ENCODE measurements at regions not wholly inside any gene's neighbourhood (a gene's known extent, or its start where the extent isn't known, plus 50 kb on each side); places are given as distances from the start of the nearest gene placed in this dataset.

DNA sequence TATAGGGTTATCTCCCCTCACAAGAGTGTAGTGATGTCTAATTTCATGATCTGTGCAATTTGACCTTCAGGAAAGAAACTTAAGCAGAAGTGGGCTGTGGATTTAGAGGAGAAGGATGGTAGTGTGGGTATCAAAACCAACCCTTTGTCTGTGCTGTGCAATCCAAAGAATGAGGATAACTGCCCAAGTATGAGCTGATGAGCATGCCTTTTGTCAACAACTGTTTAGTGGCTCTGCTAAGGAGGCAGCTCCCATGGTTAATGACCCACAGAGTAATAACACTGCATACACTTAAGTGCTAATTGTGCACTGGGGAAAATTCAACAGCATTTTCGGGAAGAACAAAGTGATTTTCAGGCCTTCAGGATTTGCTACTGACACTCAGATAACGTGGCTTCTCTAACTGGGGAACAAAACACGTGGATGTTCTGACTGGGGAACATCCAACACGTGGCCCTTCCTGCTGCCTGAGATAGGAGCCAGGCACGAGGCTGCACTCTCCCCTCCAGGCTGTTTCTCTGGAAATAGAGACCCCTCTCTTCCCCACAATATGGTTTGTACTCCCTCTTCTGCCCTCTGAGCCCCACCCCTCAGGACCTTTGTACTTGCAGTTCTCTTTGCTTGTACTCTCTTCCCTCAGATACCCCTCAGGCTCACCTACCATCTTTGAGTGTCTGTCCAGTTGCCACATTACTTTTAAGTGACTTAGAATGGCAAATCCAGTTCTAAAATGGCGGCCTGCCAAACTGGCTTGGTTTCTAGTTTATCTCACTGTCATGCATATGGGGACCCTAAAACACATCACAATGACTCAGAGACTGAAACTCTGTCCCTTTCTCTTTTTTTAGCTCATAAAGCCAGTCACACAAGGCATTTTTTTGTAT, 234.9 kb upstream of the POU2AF2 start:
- Histone ChIP-seq H3K27me3 (no peaks in the 10 kb centered on the region), H3K4me3 (no peak overlapping the region), H3K36me3 (no peaks in the 10 kb centered on the region), H3K9me3 (no peaks in the 10 kb centered on the region), H3K4me1 (no peaks in the 10 kb centered on the region), H3K27ac (no peak overlapping the region)
- no peak for DNase-seq (ENCODE audit: low spot score)
- TF ChIP-seq, protein P1, sequence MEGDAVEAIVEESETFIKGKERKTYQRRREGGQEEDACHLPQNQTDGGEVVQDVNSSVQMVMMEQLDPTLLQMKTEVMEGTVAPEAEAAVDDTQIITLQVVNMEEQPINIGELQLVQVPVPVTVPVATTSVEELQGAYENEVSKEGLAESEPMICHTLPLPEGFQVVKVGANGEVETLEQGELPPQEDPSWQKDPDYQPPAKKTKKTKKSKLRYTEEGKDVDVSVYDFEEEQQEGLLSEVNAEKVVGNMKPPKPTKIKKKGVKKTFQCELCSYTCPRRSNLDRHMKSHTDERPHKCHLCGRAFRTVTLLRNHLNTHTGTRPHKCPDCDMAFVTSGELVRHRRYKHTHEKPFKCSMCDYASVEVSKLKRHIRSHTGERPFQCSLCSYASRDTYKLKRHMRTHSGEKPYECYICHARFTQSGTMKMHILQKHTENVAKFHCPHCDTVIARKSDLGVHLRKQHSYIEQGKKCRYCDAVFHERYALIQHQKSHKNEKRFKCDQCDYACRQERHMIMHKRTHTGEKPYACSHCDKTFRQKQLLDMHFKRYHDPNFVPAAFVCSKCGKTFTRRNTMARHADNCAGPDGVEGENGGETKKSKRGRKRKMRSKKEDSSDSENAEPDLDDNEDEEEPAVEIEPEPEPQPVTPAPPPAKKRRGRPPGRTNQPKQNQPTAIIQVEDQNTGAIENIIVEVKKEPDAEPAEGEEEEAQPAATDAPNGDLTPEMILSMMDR (IDR thresholded peaks at IDR 0.05), result no peak

DNA sequence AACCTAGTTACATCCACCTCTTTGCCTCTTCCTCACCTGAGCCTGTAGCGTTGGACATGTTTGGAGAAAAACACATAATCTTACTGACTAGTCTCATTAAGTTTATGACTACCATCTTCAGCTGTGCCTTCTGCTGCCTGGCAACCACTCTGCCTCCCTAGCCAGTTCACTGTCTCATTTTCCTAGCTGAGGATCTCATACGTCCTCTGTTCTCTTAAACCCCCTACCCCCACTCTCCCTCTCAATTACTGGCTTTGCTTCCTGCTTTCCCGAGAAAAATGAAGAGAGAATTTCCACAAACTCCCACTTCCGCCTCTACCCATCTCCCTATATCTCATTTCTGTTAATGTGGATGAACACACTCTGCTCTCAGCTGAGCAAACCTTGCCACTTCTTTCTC, 239.3 kb upstream of the POU2AF2 start:
- no peak for DNase-seq (ENCODE audit: low spot score)
- H3K4me3 ChIP-seq, result no peak overlapping the region
- H3K27ac ChIP-seq, result no peak overlapping the region
- no peaks in the 10 kb centered on the region for H3K36me3 ChIP-seq
- no peaks in the 10 kb centered on the region for H3K4me1 ChIP-seq
- H3K27me3 ChIP-seq, result no peaks in the 10 kb centered on the region
- no peaks in the 10 kb centered on the region for H3K9me3 ChIP-seq
- TF ChIP-seq, protein P1 (IDR thresholded peaks at IDR 0.05), result no peak

DNA sequence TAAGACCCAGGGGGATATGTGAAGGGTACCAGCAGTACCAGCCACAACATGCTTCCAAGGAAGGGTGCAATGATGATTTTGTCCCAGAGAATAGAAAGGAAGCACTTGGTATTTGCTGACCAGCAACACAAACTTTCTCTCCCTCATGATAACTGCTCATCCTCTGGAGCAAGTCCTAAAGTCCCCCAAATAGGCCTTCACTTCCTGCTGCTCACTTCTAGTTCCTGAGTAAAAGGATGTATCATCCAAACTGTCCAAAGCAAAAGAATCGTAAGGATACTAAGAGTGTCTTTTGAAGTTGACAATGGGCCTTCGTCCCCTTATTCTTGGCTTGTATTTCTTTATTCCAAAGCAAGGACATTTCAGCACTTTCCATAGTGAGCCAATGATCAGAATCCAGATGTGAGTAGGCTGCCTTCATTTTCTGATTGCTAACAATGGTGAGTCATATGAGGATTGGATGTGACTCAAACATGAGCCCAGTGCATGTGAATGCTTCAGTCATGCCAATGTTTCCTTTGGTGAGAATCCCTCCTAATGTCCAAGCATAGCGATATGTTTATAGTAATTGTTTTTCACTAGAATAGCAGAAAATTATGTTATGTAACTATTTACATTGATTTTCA, 243.4 kb upstream of the POU2AF2 start:
- H3K4me1 ChIP-seq, result no peaks in the 10 kb centered on the region
- TF ChIP-seq, protein P1 (IDR thresholded peaks at IDR 0.05), result no peak
- H3K9me3 ChIP-seq, result no peaks in the 10 kb centered on the region
- no peak overlapping the region for H3K4me3 ChIP-seq
- DNase-seq (ENCODE audit: low spot score), result no peak
- H3K36me3 ChIP-seq, result no peaks in the 10 kb centered on the region
- no peaks in the 10 kb centered on the region for H3K27me3 ChIP-seq
- H3K27ac ChIP-seq, result no peak overlapping the region

DNA sequence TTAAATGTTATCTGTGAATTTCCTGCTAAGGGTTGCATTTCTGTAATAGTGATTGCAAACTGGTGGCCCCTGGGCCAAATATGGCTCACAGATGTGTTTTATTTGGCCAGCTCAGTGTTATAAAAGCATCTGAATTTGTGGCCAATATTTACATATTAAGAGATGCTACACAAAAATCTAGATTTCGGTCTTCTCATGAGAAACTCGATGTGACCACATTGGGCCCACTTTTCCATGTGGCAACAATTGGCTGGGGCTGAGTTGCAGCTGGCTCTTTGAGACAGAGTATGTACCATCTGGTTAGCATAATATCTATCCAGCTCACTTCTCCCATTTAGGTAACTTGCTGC, 244.5 kb upstream of the POU2AF2 start:
- Histone ChIP-seq H3K27ac (no peak overlapping the region), H3K9me3 (no peaks in the 10 kb centered on the region), H3K4me1 (no peaks in the 10 kb centered on the region), H3K36me3 (no peaks in the 10 kb centered on the region), H3K4me3 (no peak overlapping the region), H3K27me3 (no peaks in the 10 kb centered on the region)
- TF ChIP-seq, protein P1 (IDR thresholded peaks at IDR 0.05), result no peak
- no peak for DNase-seq (ENCODE audit: low spot score)

DNA sequence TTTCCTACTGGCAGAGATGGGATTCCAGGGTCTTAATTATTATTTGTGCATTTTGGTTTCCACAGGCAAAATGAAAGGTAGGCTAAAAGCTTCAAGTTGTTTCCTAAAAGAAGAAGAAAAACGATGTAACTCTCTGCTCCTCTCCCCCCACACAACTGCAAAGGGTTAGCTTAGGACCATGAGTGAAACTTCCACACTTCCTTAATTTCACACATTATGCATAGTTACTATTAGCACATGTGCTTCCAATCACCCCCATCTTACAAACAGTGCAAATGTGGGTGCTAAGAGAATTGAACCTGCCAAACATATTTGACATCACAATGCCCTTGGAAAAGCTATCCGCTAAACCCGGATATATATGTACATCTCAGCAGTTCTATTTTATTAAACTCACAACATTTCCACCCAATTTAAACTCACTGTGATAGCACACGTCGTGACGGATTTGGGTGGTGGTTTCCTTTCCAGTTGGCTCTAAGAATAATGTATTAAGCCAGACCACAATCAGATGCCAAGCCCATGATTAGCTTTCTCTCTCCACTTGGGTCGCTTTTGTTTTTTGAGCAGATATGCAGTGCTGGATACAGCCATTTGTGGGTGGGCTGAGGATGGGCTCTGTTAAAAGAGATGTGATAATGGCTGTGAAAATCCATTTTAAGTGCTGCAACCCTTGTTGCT, 245.0 kb upstream of the POU2AF2 start:
- Histone ChIP-seq H3K4me1 (no peaks in the 10 kb centered on the region), H3K27me3 (no peaks in the 10 kb centered on the region), H3K4me3 (no peak overlapping the region), H3K9me3 (no peaks in the 10 kb centered on the region), H3K27ac (no peak overlapping the region), H3K36me3 (no peaks in the 10 kb centered on the region)
- DNase-seq (ENCODE audit: low spot score), result no peak
- TF ChIP-seq, protein P1 (IDR thresholded peaks at IDR 0.05), result no peak

Measured in right atrium auricular region (tissue), 2 donors.